GOT3 (cell line): ENCODE measurements at regions not wholly inside any gene's neighbourhood (a gene's known extent, or its start where the extent isn't known, plus 50 kb on each side); places are given as distances from the start of the nearest gene placed in this dataset.

Experiments
- DNase-seq: peaks from one replicate; lab custom pipeline; 2025; ENCODE audit warnings: mixed read lengths; lab: John Stamatoyannopoulos, UW

DNA sequence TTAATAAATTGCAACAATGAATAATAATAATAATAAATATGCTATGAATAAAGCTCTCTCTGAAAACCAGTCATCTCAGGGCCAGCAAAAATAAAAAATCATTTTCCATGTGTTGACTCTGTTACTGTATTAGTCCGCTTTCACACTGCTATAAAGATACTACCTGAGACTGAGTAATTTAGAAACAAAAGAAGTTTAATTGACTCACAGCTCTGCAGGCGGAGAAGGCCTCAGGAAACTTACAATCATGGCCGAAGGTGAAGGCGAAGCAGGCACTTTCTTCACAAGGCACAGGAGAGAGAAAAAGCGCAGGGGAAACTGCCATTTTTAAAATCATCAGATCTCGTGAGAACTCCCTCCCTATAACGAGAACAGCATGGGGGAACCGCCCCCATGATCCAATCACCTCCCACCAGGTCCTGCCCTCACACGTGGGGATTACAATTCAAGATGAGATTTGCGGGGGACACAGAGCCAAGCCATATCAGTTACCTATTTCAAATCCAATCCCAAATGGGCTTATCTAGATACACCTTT is 224.1 kb downstream of the IGSF11 start:
- no peak for DNase-seq

DNA sequence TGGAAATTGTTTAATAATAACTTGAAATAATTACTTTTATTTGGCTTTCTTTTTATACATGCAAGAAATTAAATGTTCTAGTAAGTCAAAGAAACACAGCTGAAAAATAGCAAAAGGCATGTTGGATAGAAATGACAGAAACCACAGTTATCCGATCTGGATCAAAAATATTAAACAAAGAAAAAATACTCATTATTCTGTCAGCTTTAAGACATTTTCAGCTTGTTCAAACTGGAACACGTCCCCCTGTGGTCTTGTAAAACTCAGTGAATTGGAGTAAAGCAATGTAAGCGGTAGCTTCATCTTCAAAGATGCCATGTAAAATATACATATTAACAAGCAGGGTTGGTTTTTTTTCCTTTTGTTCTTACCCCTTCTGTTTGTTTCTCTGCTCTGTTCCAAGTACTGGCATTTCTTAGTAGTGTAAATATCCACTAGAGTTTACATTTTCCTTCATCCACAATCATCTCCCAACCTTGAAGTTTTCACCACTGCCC is 223.4 kb downstream of the IGSF11 start:
- DNase-seq, result no peak

DNA sequence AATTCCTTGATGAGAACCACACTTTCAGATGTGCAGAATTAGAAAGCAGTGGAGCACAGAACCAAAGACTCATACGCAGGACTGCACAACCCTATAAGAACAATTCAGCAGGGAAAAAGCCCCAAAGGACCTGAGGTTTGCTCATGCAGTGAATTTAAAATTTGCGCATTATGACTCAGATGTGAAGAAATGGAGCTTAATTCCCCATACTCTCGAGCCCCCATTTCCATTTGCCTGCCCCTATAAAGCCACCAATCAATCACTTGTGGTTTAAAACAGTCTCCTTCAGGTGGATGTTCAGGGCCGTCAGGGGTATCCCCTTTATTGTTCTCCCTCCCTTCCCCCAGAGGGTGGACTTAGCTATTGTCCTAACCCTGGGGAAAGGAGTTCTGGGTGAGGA is 221.2 kb downstream of the IGSF11 start:
- no peak for DNase-seq

DNA sequence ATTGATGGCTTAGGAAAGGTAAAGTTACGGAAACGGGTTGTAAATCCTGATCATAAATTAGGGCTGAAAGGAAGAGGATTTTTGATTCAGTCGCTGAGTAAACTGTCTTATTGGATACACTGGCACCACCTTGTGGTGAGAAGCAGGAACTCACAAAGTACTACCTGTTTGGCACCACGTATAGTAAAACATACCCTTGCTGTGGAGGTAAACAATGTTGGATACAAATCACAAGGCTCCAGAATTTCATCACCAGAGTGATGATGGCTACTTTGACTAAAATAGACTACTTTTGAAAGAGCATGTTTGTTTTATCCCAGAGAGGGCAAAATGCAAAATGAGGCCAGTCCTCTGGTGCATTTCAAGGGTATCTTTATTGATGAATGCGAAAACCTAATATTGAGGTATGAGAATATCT is 216.9 kb downstream of the IGSF11 start:
- no peak for DNase-seq

DNA sequence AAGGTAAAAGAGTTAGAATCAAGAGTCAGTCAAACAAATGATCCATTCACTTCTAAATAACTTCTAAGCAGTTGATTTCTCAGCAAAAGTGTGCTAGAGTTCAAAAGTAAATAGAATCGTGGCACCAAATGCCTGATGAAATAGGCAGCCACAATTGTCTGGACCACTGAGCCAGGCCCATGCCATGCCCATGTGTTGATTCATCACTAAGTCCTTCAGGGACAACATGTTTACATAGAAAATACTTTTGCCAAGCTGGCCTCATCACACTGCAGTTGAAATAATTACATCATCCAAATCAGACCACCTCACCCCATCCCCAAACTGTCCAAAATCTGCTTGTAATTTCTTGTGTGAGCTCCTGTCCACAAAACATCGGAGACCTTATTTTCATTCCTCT is 216.3 kb downstream of the IGSF11 start:
- no peak for DNase-seq

DNA sequence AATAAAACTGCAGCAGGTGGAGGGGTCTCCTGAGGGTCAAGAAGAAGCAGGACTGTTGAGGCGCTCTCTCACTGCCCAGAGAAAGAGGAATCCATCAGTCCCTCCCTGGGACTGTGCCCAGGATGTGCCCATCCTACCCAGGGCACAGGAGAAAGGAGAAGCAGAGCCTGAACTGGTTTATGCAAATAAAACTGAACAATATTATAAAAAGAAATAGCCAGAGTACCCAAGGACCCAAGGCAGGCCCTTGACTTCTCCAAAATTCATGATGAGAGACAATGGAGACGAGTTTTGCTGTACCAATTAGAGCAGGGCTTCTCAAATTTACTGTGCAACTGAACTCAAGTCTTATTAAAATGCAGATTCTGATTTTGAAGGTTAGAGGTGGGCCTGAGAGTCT is 211.0 kb downstream of the IGSF11 start:
- no peak for DNase-seq

DNA sequence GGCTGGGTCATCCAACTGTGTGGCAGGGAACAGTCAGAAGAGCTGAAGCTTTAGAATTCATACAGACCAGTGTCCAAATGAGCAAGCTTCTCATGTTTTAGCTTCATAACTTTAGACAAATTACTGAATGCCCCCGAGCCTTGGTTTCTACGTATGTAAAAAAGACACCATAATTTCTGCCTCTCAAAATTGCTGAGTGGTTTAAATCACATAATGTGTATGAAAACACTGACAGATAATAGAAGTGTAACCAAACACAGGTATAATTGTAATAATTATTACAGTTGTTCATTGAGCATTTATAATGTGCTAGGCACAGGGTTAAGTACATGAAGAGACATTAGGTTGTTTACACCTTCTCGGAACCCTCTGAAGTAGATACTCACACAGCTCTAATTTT is 207.2 kb downstream of the IGSF11 start:
- DNase-seq, result no peak

DNA sequence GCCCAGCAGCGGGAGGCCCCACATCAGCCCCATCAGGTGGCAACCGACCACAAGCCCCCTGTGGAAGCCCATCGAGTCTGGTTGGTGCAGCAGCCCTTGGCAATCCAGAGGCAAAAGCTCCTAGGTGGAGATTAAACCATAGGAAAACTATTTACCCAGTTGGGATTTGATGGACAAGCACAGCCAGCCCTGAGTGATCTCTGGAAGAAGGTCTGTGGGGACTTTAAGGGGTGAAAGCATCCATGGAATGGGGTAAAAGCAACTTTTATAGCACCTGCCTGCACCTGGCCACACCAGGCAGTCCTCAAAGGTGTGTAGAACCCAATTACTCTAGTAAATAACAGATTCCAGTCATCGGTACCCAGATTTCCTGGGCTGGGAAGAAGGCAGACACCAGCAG is 206.3 kb downstream of the IGSF11 start:
- DNase-seq, result no peak

DNA sequence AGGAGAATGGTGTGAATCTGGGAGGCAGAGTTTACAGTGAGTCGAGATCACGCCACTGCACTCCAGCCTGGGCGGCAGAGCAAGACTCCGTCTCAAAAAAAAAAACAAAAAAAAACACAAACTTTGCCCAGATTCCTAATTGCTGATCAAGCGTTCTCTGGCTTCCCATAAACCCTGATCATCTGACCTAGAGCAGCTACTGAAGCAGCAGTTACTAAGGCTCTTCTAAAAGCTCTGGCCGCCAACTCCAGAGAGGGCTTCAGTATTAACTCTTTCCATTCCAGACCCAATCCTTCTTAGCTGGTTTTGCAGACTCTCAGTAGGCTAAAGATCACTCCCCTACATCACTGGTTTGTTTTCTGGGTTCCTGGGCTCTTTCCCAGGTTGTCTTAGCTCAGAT is 201.6 kb downstream of the IGSF11 start:
- DNase-seq, result no peak

DNA sequence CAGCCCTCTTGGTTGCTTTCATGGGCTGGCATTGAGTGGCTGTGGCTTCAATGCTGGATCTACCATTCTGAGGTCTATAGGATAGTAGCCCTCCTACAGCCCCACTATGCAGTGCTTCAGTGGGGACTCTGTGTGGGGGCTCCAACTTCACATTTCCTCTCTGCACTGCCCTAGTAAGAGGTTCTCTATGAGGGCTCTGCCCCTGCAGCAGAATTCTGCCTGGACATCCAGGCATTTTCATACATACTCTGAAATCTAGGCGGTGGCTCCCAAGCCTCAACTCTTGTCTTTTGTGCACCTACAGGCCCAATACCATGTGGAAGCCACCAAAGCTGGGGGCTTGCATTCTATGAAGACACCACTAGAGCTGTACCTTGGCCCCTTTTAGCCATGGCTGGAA is 195.8 kb downstream of the IGSF11 start:
- no peak for DNase-seq

DNA sequence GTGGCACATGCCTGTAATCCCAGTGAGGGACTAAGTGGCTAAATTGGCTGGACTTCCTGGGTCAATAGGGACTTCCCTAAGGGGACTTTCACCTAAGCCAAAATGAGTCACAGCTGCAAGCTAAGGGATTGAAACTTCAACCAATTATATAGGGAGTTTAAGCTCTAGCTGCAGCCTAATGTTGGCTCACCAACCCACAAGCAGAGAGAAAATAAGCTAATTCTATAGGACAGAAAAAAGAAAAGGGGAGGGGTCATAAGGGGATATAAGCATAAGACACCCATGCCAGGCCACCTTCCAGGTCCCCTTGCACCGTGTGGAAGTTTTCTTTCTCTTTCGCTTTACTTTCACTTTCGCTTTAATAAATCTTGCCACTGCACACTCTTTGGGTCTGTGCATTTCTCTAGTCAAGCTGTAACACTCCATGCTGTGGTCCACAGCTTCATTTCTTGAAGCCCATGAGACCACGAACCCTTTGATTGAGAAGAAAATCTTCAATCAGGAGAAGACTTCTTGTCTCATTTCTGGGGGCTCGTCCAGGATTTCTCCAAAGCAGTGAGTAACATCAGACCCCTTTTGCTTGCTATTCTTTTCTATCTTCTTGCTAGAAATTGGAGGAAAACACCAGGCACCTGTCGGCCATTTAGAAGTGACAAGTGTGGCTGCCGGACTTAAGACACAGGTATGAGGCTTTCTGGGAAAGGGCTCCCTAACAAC is 192.3 kb downstream of the IGSF11 start:
- no peak for DNase-seq

DNA sequence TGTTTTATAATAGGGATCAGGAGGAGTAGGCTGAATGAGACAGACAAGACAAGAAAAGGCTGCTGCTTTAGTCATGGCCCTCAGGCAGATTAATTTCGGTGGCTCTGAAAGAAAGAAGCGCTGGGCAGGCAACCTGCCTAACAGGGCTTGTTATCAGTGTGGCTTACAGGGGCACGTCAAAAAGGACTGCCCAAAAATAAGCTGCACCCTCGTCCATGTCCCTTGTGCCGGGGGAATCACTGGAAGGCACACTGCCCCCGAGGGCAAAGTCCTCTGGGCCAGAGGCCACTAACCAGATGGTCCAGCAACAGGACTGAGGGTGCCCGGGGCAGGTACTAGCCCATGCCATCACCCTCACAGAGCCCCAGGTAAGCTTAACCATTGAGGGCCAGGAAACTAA is 188.5 kb downstream of the IGSF11 start:
- no peak for DNase-seq
